Embryonic facial prominence (tissue), 1 donor: ENCODE measurements at regions not wholly inside any gene's neighbourhood (a gene's known extent, or its start where the extent isn't known, plus 50 kb on each side); places are given as distances from the start of the nearest gene placed in this dataset.
"Not testable (repeated sequence)": the region's sequence is repeated elsewhere in the genome, so short reads cannot be mapped to it uniquely, and the experiment has no call there.

Source experiments
- DNase-seq: peaks from one replicate; pipeline ENCODE4 v3.0.0-alpha.2; 2016; ENCODE audit errors: extremely low spot score

DNA sequence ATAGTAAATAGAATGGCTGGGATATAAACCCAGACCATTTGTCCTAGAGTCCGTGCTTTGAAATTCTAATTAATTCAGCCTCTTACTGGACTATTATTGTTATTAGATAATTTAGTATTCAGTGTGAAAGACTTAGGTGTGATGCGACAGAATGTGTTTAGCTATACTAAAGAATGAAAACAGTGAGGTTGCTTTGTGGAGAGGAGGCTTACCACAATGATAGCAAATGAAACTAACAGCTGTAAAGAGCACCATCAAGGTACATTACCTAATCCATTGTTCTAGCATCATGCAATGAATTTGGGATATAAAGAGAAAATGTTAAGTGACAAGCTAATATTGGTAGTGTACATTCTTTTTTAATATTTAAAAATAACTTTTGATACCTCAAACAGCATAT lies 911.1 kb downstream of the KCNT2 start:
- DNase-seq = no peak

DNA sequence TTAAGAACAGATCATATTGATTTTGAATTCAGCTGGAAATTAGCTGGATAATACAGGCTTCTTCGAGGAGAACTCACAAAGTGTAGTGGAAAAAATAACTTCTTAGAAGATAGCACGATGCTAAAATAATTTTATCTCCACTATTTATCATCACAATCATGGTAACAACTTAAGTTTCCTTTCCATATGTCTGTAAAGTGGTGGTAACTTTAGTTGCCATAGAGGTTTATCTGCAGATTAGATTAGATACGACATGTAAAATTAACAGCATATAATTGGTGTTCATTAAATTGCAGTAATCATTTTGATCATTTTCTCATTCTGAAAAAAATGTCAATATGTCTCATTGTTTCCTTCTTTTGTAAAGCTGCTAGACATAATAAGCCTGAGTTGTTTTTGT lies 921.5 kb downstream of the KCNT2 start:
- no peak for DNase-seq

DNA sequence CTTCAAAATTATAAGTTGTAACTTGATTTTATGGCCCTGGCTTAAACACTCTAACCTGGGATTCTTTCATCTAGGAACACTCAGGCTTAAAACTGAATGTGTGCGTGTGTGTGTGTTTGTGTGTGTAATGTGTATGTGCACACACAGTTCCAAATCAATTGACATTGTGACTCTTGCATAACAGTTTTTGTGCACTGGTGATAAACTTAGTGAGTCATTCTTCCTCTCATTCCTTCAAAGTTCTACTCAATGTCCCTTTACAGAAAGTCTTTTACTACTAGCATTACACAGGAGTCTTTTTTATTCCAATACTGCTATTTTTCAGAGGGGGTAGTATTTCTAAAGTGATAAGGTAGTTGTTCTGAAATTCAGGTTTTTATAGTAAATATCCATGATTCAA lies 943.6 kb downstream of the KCNT2 start:
- DNase-seq = no peak

DNA sequence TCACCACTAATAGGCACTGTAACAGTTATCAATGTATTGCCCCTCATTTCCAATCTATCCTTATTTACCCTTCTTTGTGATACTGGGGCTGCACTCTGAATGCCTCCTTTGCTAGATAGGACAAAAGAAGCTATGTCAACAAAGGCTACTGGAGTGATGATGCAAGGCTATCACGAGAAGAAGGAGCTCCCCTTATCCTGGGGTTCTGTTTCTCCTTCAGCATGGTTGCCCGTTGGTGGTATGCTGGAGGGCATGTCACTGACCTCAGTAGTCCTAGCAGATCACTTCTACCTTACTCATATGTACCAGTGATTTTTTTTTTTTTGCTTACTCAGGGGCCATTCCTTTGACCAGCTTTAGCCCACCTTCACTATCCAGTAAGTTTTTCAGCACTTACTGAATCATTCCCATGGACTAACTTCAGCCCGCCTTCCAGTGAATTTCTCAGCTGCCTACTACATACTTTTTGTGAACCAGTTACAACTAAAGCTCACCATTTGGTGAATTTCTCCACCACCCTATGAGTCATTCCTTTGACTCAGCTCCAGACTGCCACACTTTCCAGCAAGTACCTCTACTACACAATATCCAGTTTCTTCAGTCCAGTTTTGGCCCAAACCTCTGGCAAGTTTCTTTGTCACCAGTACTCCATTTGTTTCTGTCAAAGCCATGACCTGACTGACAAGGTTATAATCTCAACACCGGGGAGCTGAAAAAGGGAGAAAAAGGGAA lies 944.5 kb downstream of the KCNT2 start:
- no peak for DNase-seq

DNA sequence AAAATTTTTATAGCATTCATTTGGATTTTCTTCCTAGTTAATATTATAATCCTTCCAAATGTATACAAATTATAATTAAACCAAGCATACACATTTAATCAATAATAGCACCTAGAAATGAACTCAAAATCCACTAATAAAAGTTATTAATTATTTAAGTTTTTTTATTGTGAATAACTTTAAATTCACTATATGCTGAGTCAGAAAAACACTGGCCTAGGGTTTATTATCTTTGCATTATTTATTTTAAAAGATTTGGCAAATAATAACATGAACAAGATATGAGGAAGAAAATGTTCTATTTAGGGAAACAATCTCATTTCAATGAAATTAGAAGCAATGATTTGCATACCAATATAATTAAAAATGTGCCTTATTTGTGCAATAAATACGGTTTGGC lies 951.5 kb downstream of the KCNT2 start:
- no peak for DNase-seq

DNA sequence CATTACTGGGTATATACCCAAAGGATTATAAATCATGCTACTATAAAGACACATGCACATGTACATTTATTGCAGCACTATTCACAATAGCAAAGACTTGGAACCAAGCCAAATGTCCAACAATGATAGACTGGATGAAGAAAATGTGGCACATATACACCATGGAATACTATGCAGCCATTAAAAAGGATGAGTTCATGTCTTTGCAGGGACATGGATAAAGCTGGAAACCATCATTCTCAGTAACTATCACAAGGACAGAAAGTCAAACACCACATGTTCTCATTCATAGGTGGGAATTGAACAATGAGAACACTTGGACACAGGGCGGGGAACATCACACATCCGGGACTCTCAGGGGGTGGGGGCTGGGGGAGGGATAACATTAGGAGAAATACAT lies 959.4 kb downstream of the KCNT2 start:
- DNase-seq = not testable (repeated sequence)

DNA sequence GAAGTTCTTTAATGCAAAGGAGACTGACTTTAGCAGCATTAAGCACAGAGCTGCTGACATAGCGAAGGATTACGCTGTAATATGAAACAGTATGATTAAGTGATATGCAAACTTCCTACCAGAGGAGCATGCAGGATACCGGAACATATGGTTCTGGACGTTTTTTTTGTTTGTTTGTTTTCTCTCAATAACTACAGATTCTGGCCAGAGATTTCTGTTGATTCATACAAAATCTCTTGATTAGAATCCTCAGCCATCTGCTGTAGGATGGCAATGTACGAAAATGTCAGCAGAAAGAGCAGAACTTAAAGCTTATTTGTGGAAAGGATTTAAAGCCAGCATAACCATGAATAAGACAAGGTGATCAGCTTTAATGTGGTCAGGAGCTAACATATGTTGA lies 970.7 kb downstream of the KCNT2 start:
- DNase-seq = no peak

DNA sequence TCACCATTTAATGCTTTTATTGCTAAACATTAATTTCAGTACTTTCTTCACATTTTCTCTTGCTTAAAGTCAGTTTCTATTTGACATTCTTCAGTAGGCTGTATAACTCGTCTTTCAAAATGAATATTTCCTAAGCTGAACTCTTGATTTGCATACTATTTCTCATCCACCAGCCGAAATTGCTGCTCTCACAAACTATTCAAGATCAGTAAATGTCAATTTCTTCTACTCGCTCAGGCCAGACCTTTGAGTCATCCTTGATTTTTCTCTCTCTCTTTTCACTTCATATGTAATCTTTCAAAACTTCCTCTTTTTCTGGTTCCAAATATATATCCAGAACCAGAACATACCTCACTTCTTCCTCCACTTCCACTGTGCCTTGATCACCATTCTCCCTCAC lies 990.0 kb downstream of the KCNT2 start:
- no peak for DNase-seq

DNA sequence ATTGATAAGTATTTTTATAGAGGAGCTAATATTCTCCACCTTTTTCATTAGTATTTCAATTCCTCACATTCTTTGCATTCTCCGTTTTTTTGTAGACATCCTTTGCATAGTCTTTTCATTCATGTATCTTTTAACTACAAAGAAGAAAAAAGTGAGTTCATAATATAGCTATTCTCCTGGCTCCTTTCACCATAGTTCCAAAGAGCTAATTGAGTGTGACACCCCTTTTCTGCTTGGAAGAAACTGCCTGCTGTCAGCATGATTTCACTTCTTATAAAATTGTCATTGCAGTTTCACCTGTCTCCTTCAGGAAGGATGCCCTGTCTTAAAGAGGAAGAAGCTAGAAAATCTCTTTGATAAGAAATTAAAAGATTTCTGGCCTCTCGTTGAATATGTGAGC lies 991.1 kb downstream of the KCNT2 start:
- DNase-seq = no peak

DNA sequence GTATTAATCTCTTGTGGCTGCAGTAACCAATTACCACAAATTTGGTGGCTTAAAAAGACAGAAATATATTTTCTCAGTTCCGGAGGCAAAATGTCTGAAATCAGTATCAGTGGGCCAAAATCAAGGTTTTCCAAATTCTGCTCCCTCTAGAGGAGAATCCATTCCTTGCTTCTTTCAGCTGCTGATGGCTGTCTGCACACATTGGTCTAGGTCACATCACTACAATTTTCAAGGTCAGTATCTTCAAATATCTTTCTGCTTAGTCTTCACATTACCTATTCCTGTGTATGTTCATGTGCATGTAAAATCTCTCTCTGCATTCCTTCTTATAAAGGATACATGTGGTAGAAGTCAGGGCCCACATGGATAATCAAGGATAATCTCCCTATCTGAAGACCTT lies 999.4 kb downstream of the KCNT2 start:
- DNase-seq = no peak

DNA sequence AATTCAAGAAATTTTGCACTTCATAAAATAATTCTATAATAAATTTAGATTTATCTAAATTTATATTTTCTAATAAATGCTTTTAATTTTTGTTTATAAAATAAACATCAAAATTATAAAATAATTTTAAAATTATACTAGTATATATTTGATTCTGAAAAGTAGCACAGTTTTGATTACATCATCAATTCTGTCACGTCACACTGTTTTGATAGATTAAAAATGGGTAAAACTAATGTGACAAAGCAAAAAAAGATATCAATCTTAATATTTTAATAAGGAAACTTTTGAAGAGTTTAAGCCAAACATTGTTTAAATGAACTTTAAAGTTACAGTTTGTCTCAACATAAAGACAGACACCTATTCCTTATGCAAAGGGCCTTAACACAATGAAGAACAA lies 1001.8 kb downstream of the KCNT2 start:
- DNase-seq = no peak

DNA sequence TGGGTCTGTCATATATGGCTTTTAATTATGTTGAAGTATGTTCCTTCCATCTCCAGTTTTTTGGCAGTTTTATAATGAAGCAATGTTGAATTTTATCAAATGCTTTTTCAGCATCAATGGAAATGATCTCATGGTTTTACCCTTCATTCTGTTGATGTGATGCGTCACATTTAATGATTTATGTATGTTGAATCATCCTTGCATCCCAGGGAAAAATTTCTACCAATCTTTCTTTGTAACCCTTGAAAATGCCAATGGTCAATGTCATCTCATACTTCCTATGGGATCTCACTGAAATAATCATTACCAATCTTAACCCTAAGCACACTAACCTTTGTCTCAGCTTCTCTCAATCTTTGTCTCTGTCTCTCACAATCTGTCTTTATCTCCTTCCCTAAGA lies 1004.0 kb downstream of the KCNT2 start:
- DNase-seq = no peak

DNA sequence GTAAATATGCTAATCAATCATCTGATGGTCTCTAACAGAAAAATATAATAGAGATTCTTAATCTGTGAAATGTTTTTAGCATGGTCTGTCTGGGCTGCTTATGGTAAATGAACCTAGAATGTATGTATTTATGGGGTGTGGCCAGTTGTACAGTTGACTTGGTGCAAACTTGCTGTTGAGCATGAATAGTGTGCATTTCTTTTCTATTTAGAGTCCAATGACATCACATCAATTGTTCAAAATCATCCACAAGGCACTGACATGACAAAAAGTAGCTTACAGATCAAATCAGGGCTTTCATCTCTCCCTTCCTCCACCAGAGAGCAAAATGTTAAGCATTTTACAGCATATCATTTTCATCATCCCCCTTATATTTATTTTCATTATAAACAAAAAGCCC lies 1010.3 kb downstream of the KCNT2 start:
- no peak for DNase-seq

DNA sequence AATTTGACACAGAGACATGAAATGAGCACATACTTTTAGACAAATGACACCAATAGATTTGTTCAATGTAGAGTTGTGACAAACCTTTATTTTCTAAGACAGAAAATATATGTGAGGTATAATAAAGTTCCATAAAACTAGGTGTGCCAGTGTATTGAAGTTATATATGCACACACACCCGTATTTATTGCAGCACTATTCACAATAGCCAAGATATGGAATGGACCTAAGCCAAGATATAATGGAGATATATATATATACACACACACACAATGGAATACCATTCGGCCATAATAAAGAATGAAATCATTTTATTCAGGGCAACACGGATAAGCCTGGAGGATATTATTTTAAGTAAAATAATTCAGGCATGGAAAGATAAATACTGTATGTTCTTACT lies 1013.5 kb downstream of the KCNT2 start:
- no peak for DNase-seq

DNA sequence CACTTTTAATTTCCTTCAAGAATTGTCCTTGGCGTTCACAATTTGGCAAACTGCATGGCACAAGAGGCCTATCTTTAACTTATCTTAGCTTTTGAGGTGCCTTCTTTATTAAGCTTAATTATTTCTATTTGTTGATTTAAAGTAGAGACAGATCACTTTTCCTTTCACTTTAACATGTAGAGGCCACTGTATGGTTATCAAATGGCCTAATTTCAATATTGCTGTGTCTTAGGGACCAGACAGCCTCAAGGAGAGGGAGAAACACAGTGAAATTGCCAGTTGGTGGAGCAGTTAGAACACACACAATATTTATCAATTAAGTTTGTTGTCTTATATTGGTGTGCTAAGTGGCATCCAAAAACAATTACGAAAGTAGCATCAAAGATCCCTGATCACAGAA lies 1013.9 kb downstream of the KCNT2 start:
- no peak for DNase-seq

DNA sequence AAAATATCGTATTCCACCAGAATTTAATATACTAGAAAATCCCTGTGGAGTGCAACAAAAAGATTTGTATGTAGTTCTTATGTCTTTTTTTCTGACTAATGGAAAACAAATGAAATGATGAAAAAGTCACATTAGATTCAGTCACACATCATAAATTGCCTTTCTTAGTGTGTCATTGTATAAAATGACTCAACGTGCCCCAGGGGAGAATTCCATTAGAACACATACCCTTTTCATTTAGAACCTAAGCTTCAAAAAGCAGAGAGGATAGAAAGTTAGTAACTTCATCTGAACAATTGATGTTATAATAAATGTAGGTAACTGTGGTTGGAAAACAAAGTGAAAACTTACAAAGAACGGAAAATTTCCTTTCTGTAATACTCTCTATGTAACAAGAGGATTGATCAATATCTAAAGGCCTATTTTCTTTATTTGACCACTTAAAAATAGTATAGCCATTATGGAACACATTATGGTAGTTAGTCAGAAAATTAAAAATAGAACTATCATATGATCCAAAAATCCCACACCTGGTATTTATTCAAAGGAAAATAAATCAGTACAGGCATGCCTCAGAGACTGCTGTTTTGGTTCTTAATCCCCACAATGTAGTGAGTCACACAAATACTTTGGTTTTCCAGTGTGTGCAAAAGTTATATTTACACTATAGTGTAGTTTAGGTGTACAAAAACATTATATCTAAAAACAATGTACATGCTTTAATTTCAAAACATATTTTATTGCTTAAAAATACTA lies 1016.1 kb downstream of the KCNT2 start:
- peak; percentile 28 for DNase-seq

DNA sequence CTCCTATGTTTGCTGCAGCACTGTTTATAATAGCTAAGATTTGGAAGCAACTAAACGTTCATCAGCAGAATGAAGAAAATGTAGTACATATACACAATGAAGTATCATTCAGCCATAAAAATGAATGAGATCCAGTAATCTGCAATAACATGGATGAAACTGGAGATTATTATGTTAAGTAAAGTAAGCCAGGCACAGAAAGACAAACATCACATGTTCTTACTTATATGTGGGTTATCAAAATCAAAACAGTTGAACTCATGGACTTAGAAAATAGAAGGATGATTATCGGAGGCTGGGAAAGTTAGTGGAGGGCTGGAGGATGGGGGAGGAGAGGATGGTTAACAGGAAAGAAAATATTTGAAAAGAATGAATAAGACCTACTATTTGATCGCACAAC lies 1017.6 kb downstream of the KCNT2 start:
- no peak for DNase-seq

DNA sequence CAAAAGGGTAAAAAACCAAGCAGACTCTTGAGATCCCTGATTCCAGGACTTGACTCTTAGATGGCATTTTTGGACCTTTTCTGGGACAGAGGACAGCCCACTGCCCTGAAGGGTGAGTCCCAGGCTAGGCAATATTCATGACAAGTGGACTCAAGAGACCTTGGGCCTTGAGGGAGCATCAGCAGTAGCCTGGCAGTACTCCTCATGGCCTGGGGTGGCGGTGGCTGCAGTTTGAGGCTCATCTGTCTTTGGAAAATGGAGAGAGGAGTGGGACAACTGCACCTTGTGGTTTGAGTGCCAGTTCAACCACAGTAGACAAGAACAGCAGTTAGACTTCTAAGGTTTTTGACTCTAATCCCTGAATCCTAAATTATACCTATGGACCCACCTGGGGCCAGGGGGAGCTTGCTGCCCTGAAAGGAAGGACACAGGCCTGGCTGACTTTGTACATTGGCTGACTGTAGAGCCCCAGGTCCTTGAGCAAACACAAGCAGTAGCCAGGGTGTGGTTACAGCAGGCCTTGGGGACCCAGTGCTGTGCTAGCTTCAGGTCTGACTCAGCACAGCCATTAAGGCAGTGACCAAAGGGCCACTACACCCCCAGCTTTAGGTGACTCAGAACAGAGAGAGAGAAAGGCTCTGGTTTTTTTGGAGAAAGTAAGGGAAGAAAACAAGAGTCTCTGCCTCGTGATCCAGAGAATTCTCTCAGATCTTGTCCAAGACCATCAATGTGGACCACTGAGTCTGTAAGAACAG lies 1023.2 kb downstream of the KCNT2 start:
- DNase-seq = no peak

DNA sequence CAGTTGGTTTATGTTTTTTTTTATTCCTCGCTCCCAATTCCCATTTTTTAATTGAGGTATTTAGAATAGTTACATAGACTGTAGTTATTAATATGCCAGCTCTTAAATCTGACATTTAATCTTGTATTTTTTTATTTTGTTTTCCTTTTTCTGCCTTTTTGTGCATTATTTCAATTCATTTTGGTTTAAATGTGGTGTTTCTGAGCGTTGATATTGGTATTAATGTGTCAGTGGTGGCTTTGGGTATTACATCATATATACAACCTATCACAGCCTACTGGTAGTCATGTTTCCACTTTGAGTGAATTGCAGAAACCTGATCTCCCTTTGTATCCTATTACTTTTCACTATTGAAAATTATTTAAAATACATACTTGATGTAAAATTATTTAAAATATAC lies 1027.3 kb downstream of the KCNT2 start:
- DNase-seq = no peak

DNA sequence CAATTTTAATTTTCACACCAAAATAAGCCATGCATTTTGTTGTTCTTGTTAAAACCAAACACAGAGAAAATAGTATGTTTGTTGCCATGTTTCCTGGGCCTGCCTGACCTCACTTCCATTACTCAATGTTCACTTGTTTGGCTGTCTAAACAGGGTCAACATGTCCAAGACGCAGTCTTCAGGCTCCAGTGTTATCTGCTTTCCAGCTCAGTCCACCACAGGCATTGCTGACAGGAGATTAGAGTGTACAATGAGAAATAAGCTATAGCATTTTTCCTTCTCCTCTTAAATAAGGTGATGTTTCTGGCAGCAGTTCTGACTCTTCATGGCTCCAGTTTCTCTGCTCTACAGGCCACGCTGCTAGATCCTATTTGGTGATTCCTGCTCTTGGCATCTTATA lies 1030.5 kb downstream of the KCNT2 start:
- no peak for DNase-seq

DNA sequence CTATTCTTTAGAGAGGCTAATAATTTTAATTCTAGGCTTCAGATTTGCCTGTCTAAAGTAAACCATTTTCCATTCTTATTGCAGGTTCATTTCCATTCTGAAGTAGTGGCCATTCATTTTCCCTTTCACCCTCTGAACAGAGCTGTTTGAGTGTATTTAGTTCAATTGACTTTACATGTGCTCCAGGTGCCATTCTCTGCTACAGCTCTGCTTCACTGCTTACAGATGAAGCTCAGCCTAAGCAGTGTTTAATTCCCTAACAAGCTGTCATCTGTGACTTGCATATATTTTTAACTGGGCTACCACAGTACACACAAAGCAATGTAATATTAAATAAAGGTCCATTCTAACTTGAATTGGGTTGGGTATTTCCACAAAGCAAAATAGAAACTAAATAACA lies 1031.6 kb downstream of the KCNT2 start:
- DNase-seq = no peak

DNA sequence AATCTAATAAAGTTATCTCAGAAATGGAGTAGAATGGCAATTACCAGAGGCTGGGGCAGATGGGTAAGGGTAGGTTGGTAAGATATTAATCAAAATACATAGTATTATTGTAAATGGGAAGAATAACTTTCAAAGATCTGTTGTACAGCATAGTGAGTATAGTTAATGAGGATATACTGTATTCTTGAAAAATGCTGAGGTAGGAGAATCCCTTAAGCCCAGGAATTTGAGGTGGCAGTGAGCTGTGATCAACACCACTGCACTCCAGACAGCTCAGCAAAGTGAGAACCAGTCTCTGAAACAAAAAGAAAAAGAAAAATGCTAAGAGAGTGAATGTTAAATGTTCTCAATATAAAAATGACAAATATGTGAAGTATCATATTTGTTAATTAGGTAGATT lies 1033.7 kb downstream of the KCNT2 start:
- no peak for DNase-seq

DNA sequence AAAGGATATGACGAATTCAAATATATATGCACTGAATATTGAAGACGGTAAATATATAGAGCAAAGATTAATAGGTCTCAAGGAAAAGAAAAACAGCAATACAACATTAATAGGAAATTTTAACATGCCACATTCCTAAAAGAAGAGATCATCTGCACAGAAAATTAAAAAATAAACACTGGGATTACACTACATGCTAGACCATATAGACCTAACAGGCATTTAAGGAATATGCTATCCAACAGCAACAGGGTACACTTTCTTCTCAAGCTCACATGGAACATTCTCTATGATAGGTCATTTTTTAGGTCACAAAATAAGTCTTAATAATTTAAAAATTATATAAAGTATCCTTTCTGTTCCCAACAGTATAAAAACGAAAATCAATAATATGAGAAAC lies 1038.3 kb downstream of the KCNT2 start:
- DNase-seq = no peak
